Neuronal stem cell (in vitro differentiated cells): ENCODE measurements at regions not wholly inside any gene's neighbourhood (a gene's known extent, or its start where the extent isn't known, plus 50 kb on each side); places are given as distances from the start of the nearest gene placed in this dataset.

ENCODE experiments used
- DNase-seq: peaks from one replicate; pipeline ENCODE4 v3.0.0-alpha.2; 2013; ENCODE audit warnings: low spot score
- H2AFZ ChIP-seq: one replicate; pipeline ENCODE4 v1.6.1; 2013; ENCODE audit warnings: mild to moderate bottlenecking, low read length, inconsistent platforms
- H2AK5ac ChIP-seq: 2 replicates; pipeline ENCODE4 v1.6.1; 2013; ENCODE audit warnings: low read depth, mild to moderate bottlenecking, inconsistent platforms, low read length, moderate library complexity, mixed read lengths
- H2BK120ac ChIP-seq: 2 replicates; pipeline ENCODE4 v1.6.1; 2013; ENCODE audit warnings: low read depth, mild to moderate bottlenecking, inconsistent platforms, low read length, moderate library complexity, mixed read lengths
- H2BK12ac ChIP-seq: one replicate; pipeline ENCODE4 v1.6.1; 2013; ENCODE audit warnings: low read length, inconsistent platforms
- H2BK15ac ChIP-seq: 2 replicates; pipeline ENCODE4 v1.6.1; 2013; ENCODE audit warnings: mild to moderate bottlenecking, low read length, inconsistent platforms, mixed read lengths
- H2BK5ac ChIP-seq: one replicate; pipeline ENCODE4 v1.6.1; 2013; ENCODE audit warnings: inconsistent platforms, mild to moderate bottlenecking, low read length, moderate library complexity
- H3K14ac ChIP-seq: one replicate; pipeline ENCODE4 v1.6.1; 2013; ENCODE audit warnings: low read length, inconsistent platforms
- H3K18ac ChIP-seq: 2 replicates; pipeline ENCODE4 v1.6.1; 2013; ENCODE audit warnings: low read length, inconsistent platforms
- H3K23ac ChIP-seq: 2 replicates; pipeline ENCODE4 v1.6.1; 2013; ENCODE audit warnings: low read depth, mild to moderate bottlenecking, mixed read lengths, low read length, inconsistent platforms; ENCODE audit not compliant: poor library complexity
- H3K27ac ChIP-seq: replicated peaks from 3 replicates; pipeline ENCODE4 v1.5.1; 2013; ENCODE audit warnings: low read length, inconsistent platforms
- H3K27me3 ChIP-seq, 3 experiments: 2 replicates each; pipeline ENCODE4 v1.6.1; 2013; ENCODE audit warnings: low read length in 3 of 3, mild to moderate bottlenecking in 2 of 3, inconsistent platforms in 1 of 3, low read depth in 1 of 3, mixed read lengths in 1 of 3, moderate library complexity in 1 of 3; ENCODE audit not compliant: control insufficient read depth in 3 of 3, insufficient read depth in 3 of 3
- H3K36me3 ChIP-seq, 2 donors: replicated peaks in 1 of 2; 2 replicates each; pipeline ENCODE4 v1.6.1; 2013; ENCODE audit warnings: low read length in 2 of 2; ENCODE audit not compliant: control insufficient read depth in 2 of 2, insufficient read depth in 2 of 2
- H3K4ac ChIP-seq: 2 replicates; pipeline ENCODE4 v1.6.1; 2013; ENCODE audit warnings: inconsistent platforms, mild to moderate bottlenecking, low read length, moderate library complexity
- H3K4me1 ChIP-seq, 2 donors: 1 replicate in 1 of 2; 2 replicates in 1 of 2; pipeline ENCODE4 v1.6.1; 2013; ENCODE audit warnings: low read length in 2 of 2, low read depth in 1 of 2; ENCODE audit not compliant: control insufficient read depth in 2 of 2, insufficient read depth in 1 of 2
- H3K4me2 ChIP-seq: one replicate; pipeline ENCODE4 v1.6.1; 2013; ENCODE audit warnings: mild to moderate bottlenecking, low read length, inconsistent platforms; ENCODE audit not compliant: insufficient read depth, poor library complexity, severe bottlenecking
- H3K4me3 ChIP-seq, 2 donors: 2 replicates each; pipeline ENCODE4 v1.5.1; 2013; ENCODE audit warnings: low read length in 2 of 2, mild to moderate bottlenecking in 2 of 2, inconsistent platforms in 1 of 2, moderate library complexity in 1 of 2
- H3K79me1 ChIP-seq: one replicate; pipeline ENCODE4 v1.6.1; 2013; ENCODE audit warnings: low read depth, mild to moderate bottlenecking, inconsistent platforms, low read length, moderate library complexity
- H3K9ac ChIP-seq: one replicate; pipeline ENCODE4 v1.6.1; 2013; ENCODE audit warnings: mild to moderate bottlenecking, low read depth, low read length, inconsistent platforms; ENCODE audit not compliant: poor library complexity
- H3K9me3 ChIP-seq, 2 donors: replicated peaks in 1 of 2; 2 replicates each; pipeline versions ENCODE3 to v1.6.1; 2013; ENCODE audit warnings: low read length in 2 of 2, mild to moderate bottlenecking in 2 of 2, inconsistent platforms in 1 of 2, low read depth in 1 of 2, mixed read lengths in 1 of 2, moderate library complexity in 1 of 2; ENCODE audit not compliant: control insufficient read depth in 2 of 2, insufficient read depth in 1 of 2
- H4K8ac ChIP-seq: one replicate; pipeline ENCODE4 v1.6.1; 2013; ENCODE audit warnings: low read depth, mild to moderate bottlenecking, inconsistent platforms, low read length, moderate library complexity
- H4K91ac ChIP-seq: one replicate; pipeline ENCODE4 v1.6.1; 2013; ENCODE audit warnings: low read length, low read depth, mild to moderate bottlenecking, inconsistent platforms; ENCODE audit not compliant: poor library complexity
- WGBS, 2 donors: extraction: QIAGEN DNeasy Blood & Tissue Kit; methylation state at CpG; one replicate each; pipeline ENCODE4 v1.1.7; 2013; ENCODE audit warnings: missing lambda C conversion rate in 2 of 2, mixed read lengths in 1 of 2; ENCODE audit not compliant: insufficient read length in 2 of 2, insufficient replicate concordance in 1 of 2; ENCODE audit errors: extremely low coverage in 2 of 2; 5-methylcytosine and 5-hydroxymethylcytosine counted together

DNA sequence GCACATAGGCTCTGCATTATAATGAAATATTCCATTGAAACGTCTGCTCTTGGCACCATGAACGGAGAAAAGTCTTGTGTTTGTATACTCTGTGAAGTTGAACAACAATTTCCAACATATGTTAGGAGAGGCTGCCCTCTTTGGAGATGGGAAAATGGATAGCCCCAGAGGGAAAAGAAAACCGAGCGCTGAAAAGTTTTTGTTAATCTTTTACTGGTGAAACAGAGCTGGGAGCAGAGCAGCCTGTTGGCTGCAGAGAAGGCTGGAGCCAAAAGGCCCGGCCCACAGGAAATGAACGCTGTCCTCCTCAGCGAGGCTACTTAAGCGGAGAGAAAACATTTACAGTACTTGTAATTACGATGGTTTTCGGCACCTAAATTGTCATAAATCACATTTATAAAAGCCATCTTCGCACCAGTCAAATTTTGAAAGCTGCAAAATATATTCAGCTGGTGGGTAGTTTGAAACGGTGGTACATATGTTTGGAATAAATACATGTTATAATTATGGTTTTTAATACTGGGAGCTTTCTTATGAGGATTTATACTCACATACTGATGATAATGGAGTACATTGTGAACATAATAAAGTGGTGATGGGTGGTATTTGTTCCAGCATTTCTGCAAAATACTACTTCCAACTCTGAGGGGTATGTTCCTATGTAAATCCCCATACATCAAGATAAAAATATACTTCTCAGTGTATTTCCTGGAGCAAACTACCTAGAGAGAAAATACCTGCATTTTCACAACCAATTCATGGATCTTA lies 129.6 kb upstream of the CNTLN start:
- H3K14ac ChIP-seq, result no peak overlapping the region
- no CpG with 5 or more reads among the region's 12 CpGs for WGBS, 2 donors
- DNase-seq, result no peak
- H3K18ac ChIP-seq, result no peak overlapping the region
- H2BK120ac ChIP-seq, result no peak overlapping the region
- H3K4ac ChIP-seq, result no peak overlapping the region
- H3K9ac ChIP-seq, result no peak overlapping the region
- H2BK12ac ChIP-seq, result no peak overlapping the region
- H3K27me3 ChIP-seq, result no peaks in the 10 kb centered on the region
- no peak overlapping the region for H2BK15ac ChIP-seq
- H3K9me3 ChIP-seq, result no peaks in the 10 kb centered on the region
- H3K4me2 ChIP-seq, result no peak overlapping the region
- no peaks in the 10 kb centered on the region for H3K36me3 ChIP-seq
- no peak overlapping the region for H4K91ac ChIP-seq
- no peaks in the 10 kb centered on the region for H3K79me1 ChIP-seq
- no peak overlapping the region for H3K27ac ChIP-seq
- peak overlapping the region; percentile 77 for H2AFZ ChIP-seq
- H3K4me1 ChIP-seq, result no peaks in the 10 kb centered on the region
- H3K4me3 ChIP-seq, result no peak overlapping the region
- H2BK5ac ChIP-seq, result no peak overlapping the region
- H3K23ac ChIP-seq, result no peak overlapping the region
- no peak overlapping the region for H2AK5ac ChIP-seq
- H4K8ac ChIP-seq, result no peak overlapping the region

DNA sequence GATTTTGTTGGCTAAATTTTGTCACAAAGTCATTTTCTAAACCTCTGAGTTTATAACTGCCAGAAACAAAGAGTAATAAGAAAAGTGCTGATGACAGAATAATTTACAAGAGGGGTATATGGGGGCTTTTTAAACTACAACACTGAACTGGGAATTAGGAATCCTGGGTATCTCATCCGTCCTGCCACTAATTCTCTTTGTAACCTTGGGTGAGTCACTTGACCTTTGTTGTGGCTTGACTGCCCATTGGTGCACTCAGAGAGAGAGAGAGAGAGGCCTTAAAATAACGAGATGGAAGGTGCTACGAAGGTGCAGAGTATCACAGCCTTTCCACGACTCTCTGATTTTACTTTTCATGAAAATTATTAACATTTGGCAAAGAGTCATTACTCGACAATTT lies 130.3 kb upstream of the CNTLN start:
- Histone ChIP-seq H3K4me2 (no peak overlapping the region), H2BK5ac (no peak overlapping the region), H3K23ac (no peak overlapping the region), H2AFZ (no peak overlapping the region), H4K8ac (no peak overlapping the region), H2BK15ac (no peak overlapping the region), H2AK5ac (no peak overlapping the region), H4K91ac (no peak overlapping the region), H3K9me3 (no peaks in the 10 kb centered on the region), H3K36me3 (no peaks in the 10 kb centered on the region), H3K27me3 (no peaks in the 10 kb centered on the region), H3K79me1 (no peaks in the 10 kb centered on the region), H3K14ac (no peak overlapping the region), H3K4me1 (no peaks in the 10 kb centered on the region), H3K18ac (no peak overlapping the region), H2BK12ac (no peak overlapping the region), H3K4me3 (no peak overlapping the region), H3K27ac (no peak overlapping the region), H2BK120ac (no peak overlapping the region), H3K9ac (no peak overlapping the region), H3K4ac (no peak overlapping the region)
- no peak for DNase-seq
- WGBS, 2 donors, result no CpG with 5 or more reads among the region's 5 CpGs

DNA sequence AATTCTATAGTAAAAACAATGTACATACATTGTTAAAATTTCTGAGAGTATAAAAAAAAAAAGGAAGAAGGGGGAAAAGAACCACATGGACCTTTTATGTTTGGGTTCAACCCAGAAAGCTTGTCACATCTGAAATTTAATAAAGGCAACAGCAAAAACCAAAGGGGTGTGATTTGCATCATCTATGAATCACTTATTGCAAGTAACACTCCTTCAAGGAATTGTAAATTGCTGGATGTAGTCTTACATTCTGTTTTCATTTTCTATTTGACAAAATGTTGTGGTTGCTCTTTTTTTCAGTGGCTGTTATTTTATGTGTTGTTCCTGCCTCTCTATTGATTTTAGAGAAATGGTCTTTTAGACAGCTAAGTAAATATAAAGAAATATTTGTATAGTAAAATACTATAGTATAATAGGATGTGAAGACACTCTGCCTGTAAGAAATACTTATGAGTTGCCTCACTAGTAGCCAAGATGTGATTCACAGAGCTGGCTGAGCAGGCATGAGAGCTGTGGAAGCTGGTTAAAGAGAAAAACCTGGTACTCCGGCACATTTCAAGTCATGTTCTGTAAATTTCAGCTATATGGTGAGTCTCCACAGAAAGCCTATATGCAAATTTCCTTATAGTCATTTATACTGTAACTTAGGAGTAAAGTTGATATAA lies 131.1 kb upstream of the CNTLN start:
- no peak overlapping the region for H2AFZ ChIP-seq
- H3K4me3 ChIP-seq, result no peak overlapping the region
- H3K4me1 ChIP-seq, result no peaks in the 10 kb centered on the region
- no peak overlapping the region for H2BK5ac ChIP-seq
- H2AK5ac ChIP-seq, result no peak overlapping the region
- H2BK12ac ChIP-seq, result no peak overlapping the region
- DNase-seq, result no peak
- H2BK15ac ChIP-seq, result no peak overlapping the region
- H3K4me2 ChIP-seq, result no peak overlapping the region
- no peak overlapping the region for H3K23ac ChIP-seq
- H2BK120ac ChIP-seq, result no peak overlapping the region
- no peak overlapping the region for H4K91ac ChIP-seq
- H3K27ac ChIP-seq, result no peak overlapping the region
- no peak overlapping the region for H3K14ac ChIP-seq
- H3K18ac ChIP-seq, result no peak overlapping the region
- H3K9ac ChIP-seq, result no peak overlapping the region
- no peaks in the 10 kb centered on the region for H3K9me3 ChIP-seq
- no peaks in the 10 kb centered on the region for H3K27me3 ChIP-seq
- WGBS, 2 donors, result no CpG with 5 or more reads among the region's 1 CpG
- no peaks in the 10 kb centered on the region for H3K79me1 ChIP-seq
- H3K4ac ChIP-seq, result no peak overlapping the region
- no peaks in the 10 kb centered on the region for H3K36me3 ChIP-seq
- no peak overlapping the region for H4K8ac ChIP-seq

DNA sequence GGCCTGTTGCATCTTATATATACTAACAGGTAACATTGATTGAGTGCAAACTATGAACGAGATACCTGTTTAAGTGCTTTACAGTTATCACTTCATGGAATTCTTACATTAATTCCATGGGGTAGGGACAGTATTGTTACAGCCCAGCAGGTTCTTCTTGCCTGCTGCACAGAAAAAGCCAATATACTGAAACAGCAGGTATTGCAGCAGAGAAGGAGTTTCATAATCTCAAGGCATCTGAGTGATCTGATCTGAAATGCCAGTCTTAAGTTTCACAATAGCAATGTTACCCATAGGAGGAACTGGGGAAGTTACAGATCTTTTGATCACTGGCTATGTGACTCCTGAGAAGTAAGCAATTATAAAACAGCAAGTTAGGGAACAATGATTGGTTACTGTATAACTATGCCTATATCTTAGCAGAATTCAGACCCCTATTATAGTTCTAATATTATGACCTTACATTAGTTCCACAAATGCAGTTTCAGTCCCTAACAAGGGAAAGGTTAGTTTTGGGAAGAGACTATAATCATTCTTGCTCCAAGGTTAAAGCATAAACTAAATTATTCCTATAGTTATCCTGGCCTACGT lies 126.5 kb upstream of the BNC2 start:
- Histone ChIP-seq H2BK120ac (no peak overlapping the region), H3K14ac (no peak overlapping the region), H2BK5ac (no peak overlapping the region), H3K9me3 (peaks cover 2 to 4% of the 10 kb centered on the region in 2 donors), H4K91ac (no peak overlapping the region), H2BK15ac (no peak overlapping the region), H3K23ac (no peak overlapping the region), H2BK12ac (no peak overlapping the region), H3K18ac (no peak overlapping the region), H3K4ac (no peak overlapping the region), H3K36me3 (no peaks in the 10 kb centered on the region), H3K4me2 (no peak overlapping the region), H3K4me3 (no peak overlapping the region), H3K27me3 (no peaks in the 10 kb centered on the region), H4K8ac (no peak overlapping the region), H3K9ac (no peak overlapping the region), H3K79me1 (no peaks in the 10 kb centered on the region), H3K27ac (no peak overlapping the region), H3K4me1 (no peaks in the 10 kb centered on the region), H2AFZ (no peak overlapping the region), H2AK5ac (no peak overlapping the region)
- DNase-seq, result no peak
- no CpG with 5 or more reads among the region's 2 CpGs for WGBS, 2 donors
